Panc1 (cell line): ENCODE measurements at regions not wholly inside any gene's neighbourhood (a gene's known extent, or its start where the extent isn't known, plus 50 kb on each side); places are given as distances from the start of the nearest gene placed in this dataset.

Source experiments
- TCF7L2 ChIP-seq: IDR thresholded peaks from 2 replicates; pipeline ENCODE4 v1.6.1; 2011; ENCODE audit warnings: mild to moderate bottlenecking, low read depth, low read length, inconsistent platforms
- TF ChIP-seq, protein P1 (sequence below): fragments of 450-650 bp; IDR thresholded peaks from 2 replicates; pipeline ENCODE4 v1.5.1; 2017; ENCODE audit warnings: mild to moderate bottlenecking

DNA sequence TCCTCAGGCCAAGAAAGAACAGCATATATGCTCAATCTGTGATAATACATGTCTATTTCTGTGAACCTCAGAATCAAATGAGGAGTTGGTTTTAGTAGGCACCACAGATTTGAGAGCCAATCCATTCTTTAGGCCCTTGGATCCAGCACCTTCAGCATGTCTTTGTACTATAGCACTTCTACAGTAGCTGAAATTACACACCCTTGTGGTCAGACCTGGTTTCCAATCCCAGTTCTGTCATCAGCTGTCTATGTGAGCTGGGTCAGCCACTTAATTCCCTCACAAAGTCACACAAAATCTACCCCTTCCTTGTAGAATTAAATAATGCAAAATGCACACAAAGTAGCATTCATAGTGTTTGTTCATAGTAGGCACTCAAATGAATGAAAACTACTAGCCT lies 381.3 kb upstream of the LARGE1 start:
- TF ChIP-seq, protein P1, sequence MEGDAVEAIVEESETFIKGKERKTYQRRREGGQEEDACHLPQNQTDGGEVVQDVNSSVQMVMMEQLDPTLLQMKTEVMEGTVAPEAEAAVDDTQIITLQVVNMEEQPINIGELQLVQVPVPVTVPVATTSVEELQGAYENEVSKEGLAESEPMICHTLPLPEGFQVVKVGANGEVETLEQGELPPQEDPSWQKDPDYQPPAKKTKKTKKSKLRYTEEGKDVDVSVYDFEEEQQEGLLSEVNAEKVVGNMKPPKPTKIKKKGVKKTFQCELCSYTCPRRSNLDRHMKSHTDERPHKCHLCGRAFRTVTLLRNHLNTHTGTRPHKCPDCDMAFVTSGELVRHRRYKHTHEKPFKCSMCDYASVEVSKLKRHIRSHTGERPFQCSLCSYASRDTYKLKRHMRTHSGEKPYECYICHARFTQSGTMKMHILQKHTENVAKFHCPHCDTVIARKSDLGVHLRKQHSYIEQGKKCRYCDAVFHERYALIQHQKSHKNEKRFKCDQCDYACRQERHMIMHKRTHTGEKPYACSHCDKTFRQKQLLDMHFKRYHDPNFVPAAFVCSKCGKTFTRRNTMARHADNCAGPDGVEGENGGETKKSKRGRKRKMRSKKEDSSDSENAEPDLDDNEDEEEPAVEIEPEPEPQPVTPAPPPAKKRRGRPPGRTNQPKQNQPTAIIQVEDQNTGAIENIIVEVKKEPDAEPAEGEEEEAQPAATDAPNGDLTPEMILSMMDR = no peak
- TF ChIP-seq TCF7L2 = no peak
